Neural cell (in vitro differentiated cells): ENCODE measurements at regions not wholly inside any gene's neighbourhood (a gene's known extent, or its start where the extent isn't known, plus 50 kb on each side); places are given as distances from the start of the nearest gene placed in this dataset.

ENCODE experiments used
- SMC3 ChIP-seq: fragments of 450-650 bp; conservative IDR thresholded peaks from 2 replicates; pipeline ENCODE4 v1.6.1; 2014; ENCODE audit warnings: antibody characterized with exemption, mild to moderate bottlenecking, moderate library complexity; ENCODE audit not compliant: poor library complexity
- TAF1 ChIP-seq: IDR thresholded peaks from 2 replicates; pipeline ENCODE4 v1.6.1; 2012; ENCODE audit warnings: low read depth
- TF ChIP-seq, protein P1 (sequence below): fragments of 450-650 bp; IDR thresholded peaks from 2 replicates; pipeline ENCODE4 v1.5.1; 2014; ENCODE audit warnings: antibody characterized with exemption, mild to moderate bottlenecking, moderate library complexity; ENCODE audit not compliant: poor library complexity, severe bottlenecking

DNA sequence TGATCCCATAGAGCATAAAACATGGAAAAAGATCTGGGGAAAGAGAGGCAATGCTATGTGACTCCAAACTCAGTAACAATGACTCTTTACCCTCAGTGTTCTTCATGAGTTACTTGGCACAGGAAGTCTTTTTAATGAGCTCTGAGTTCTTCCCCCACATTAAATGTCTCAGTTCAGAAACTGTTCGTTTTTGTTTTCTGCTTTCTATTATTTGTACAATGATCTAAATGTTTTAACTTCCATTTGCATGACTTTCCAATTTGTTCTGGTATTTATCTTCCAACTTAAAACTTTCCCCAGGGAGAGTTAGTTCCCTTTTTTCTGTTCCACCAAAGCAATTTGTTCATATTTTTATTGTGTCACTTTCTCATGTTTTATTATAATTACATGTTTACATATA, 177.0 kb upstream of the ZBTB20 start:
- TF ChIP-seq, protein P1, sequence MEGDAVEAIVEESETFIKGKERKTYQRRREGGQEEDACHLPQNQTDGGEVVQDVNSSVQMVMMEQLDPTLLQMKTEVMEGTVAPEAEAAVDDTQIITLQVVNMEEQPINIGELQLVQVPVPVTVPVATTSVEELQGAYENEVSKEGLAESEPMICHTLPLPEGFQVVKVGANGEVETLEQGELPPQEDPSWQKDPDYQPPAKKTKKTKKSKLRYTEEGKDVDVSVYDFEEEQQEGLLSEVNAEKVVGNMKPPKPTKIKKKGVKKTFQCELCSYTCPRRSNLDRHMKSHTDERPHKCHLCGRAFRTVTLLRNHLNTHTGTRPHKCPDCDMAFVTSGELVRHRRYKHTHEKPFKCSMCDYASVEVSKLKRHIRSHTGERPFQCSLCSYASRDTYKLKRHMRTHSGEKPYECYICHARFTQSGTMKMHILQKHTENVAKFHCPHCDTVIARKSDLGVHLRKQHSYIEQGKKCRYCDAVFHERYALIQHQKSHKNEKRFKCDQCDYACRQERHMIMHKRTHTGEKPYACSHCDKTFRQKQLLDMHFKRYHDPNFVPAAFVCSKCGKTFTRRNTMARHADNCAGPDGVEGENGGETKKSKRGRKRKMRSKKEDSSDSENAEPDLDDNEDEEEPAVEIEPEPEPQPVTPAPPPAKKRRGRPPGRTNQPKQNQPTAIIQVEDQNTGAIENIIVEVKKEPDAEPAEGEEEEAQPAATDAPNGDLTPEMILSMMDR = no peak
- no peak for TF ChIP-seq TAF1
- no peak for TF ChIP-seq SMC3
